Muscle of leg (tissue), 3 donors: ENCODE measurements at regions not wholly inside any gene's neighbourhood (a gene's known extent, or its start where the extent isn't known, plus 50 kb on each side); places are given as distances from the start of the nearest gene placed in this dataset.

Experiments
- DNase-seq: peaks from one replicate; pipeline ENCODE4 v3.0.0; 2013
- H3K27ac ChIP-seq: one replicate; pipeline ENCODE4 v1.5.1; 2013; ENCODE audit warnings: mild to moderate bottlenecking, low read length, control low read depth
- H3K27me3 ChIP-seq: one replicate; pipeline ENCODE4 v1.6.1; 2013; ENCODE audit warnings: low read length; ENCODE audit not compliant: control insufficient read depth, insufficient read depth
- H3K36me3 ChIP-seq: one replicate; pipeline ENCODE4 v1.6.1; 2013; ENCODE audit warnings: low read length; ENCODE audit not compliant: control insufficient read depth, insufficient read depth
- H3K4me1 ChIP-seq: one replicate; pipeline ENCODE4 v1.6.1; 2013; ENCODE audit warnings: low read length; ENCODE audit not compliant: control insufficient read depth, insufficient read depth
- H3K4me3 ChIP-seq: one replicate; pipeline ENCODE4 v1.5.1; 2013; ENCODE audit warnings: low read length, control low read depth
- H3K9me3 ChIP-seq: replicated peaks from 2 replicates; pipeline ENCODE4 v1.6.1; 2013; ENCODE audit warnings: low read depth, low read length; ENCODE audit not compliant: control insufficient read depth
- WGBS: methylation state at CpG from one replicate; pipeline ENCODE4 v1.1.5; 2013; ENCODE audit warnings: missing lambda C conversion rate; ENCODE audit not compliant: insufficient coverage; 5-methylcytosine and 5-hydroxymethylcytosine counted together

DNA sequence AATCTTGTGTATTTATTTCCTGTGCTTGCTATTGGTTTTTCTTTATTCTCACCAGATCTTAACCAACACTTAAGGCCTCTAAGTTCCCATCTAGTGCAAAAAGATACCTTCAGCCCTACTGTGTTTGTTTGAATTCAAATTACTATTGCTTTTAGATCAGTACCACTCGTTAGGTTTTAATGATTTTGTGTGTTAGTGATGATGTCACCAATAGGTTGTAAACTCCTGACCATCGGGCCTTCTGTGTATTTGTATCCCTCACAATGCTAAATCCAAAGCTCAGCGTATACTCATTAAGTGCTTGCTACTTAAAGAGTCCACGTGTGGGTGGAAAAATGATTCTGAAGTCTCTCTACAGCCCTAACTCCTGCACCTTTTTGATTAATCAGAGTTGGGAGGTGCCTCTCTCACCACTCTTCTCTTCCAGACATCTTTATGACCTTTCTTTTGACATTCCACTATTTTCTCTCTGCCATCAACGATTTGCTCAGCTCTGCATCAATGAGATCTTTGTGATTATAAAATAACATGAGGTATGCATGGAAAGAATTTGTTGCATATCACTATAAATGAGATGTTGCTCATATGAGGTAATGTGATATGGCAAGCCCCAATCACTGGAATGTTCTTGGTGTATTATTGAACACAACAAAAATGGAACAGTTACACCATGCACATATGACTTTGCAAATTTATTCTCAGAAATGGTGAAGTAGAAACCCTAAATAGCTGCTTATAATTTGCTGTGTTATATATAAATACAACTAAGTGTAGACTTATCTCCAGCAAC is 55.1 kb upstream of the LAMA2 start:
- WGBS: no CpG with 5 or more reads among the region's 5 CpGs
- Histone ChIP-seq H3K4me1 (no peaks in the 10 kb centered on the region), H3K27ac (no peak overlapping the region), H3K36me3 (no peaks in the 10 kb centered on the region), H3K27me3 (no peaks in the 10 kb centered on the region), H3K9me3 (peaks cover 2% of the 10 kb centered on the region), H3K4me3 (no peak overlapping the region)
- DNase-seq: peak; percentile 40

DNA sequence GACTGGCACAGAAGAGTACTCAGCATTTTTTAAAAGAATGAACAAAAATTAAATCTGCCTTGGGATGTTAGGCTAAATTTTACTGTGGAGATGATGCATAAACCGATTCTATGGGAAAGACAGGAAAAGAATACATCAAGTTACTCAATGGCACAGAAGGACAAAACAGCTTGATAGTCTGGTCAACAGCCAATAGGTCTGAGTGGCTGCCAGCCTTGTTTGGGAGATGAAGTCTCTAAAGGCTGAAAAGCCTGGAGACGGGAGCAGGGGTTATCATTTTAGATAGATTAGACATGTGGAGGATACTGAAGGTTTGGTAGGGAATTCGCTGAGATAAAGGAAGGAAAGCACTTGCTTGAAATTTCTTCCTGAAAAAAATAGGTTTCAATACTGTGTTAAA is 56.3 kb upstream of the LAMA2 start:
- H3K36me3 ChIP-seq: no peaks in the 10 kb centered on the region
- H3K4me1 ChIP-seq: no peaks in the 10 kb centered on the region
- WGBS: 78% methylated on average over 2 of the region's 3 CpGs
- no peak for DNase-seq
- no peak overlapping the region for H3K27ac ChIP-seq
- H3K27me3 ChIP-seq: no peaks in the 10 kb centered on the region
- H3K4me3 ChIP-seq: no peak overlapping the region
- H3K9me3 ChIP-seq: peaks cover 2% of the 10 kb centered on the region

DNA sequence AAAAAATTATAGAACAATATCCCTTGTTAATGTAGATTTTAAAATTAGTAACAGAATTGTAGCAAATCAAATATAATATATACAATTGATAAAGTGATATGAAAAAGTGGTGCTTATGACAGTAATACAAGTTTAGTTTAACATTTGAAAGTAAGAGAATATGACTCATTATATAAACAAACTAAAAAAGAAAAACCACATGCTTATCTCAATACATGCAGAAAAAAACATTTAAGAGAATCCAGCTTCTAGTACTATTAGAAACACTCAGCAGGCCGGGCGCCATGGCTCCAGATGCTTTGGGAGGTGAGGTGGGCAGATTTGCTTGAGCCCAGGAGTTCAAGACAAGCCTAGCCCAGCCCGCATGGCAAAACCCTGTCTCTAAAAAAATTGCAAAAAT is 60.7 kb upstream of the LAMA2 start:
- 97% methylated on average over 3 of the region's 3 CpGs for WGBS
- Histone ChIP-seq H3K4me3 (no peak overlapping the region), H3K9me3 (no peaks in the 10 kb centered on the region), H3K36me3 (no peaks in the 10 kb centered on the region), H3K27ac (no peak overlapping the region), H3K27me3 (no peaks in the 10 kb centered on the region), H3K4me1 (no peaks in the 10 kb centered on the region)
- no peak for DNase-seq

DNA sequence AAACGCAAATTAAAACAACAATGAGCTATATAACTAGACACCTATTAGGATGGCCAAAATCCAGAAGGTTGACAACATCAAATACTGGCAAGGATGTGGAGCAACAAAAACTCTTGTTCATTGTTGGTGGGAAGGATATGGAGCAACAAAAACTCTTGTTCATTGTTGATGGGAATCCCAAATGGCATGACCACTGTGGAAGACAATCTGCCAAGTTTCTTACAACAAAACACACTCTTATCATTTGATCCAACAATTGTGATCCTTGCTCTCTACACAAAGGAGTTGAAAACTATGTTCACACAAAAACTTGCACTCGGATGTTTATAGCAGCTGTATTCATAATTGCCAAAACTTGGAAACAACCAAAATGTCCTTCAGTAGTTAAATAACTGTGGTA is 61.8 kb upstream of the LAMA2 start:
- H3K27me3 ChIP-seq: no peaks in the 10 kb centered on the region
- no peak overlapping the region for H3K4me3 ChIP-seq
- DNase-seq: no peak
- no peak overlapping the region for H3K27ac ChIP-seq
- no peaks in the 10 kb centered on the region for H3K4me1 ChIP-seq
- no peaks in the 10 kb centered on the region for H3K36me3 ChIP-seq
- no peaks in the 10 kb centered on the region for H3K9me3 ChIP-seq
- no CpG with 5 or more reads among the region's 2 CpGs for WGBS

DNA sequence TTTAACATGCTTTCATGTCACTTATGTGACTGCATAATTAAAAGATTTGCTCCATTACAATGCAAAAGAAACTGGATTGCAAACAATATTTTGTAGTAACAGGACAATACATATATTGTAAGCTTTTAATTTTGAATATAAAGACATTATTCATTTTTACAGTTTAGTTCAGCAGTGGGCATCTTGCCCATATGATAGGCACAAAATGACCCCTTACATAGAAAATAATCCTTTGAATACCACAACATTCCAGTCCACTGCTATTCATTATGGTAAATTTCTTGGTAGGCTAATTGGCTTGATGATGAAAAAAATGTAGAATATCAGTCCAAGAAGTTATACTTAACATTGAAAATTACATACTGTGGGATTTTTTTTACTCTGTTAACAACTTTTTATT is 74.1 kb upstream of the LAMA2 start:
- Histone ChIP-seq H3K4me1 (no peaks in the 10 kb centered on the region), H3K4me3 (no peak overlapping the region), H3K36me3 (no peaks in the 10 kb centered on the region), H3K27me3 (no peaks in the 10 kb centered on the region), H3K9me3 (no peaks in the 10 kb centered on the region), H3K27ac (no peak overlapping the region)
- DNase-seq: no peak

DNA sequence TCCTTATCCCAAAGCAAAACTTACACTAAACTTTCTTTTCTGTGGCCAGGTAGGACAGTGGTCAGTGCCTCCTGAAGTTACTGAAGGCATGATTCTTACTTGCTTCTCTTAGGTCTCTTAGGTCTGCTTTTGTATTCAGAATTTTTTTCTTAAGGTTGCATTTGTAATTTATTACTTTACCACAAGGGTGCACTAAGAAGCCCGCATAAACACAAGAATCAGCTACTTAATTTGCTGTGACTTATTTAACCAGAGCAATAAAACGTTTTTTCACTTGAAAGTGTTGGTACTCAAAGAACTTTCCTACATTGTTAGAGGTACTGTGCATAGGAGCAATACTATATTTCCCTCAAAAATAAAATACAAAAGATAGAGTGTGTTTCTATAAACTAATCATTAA is 75.4 kb upstream of the LAMA2 start:
- no CpG with 5 or more reads among the region's 2 CpGs for WGBS
- Histone ChIP-seq H3K4me3 (no peak overlapping the region), H3K27ac (no peak overlapping the region), H3K9me3 (no peaks in the 10 kb centered on the region), H3K4me1 (no peaks in the 10 kb centered on the region), H3K27me3 (no peaks in the 10 kb centered on the region), H3K36me3 (no peaks in the 10 kb centered on the region)
- DNase-seq: peak; percentile 51

DNA sequence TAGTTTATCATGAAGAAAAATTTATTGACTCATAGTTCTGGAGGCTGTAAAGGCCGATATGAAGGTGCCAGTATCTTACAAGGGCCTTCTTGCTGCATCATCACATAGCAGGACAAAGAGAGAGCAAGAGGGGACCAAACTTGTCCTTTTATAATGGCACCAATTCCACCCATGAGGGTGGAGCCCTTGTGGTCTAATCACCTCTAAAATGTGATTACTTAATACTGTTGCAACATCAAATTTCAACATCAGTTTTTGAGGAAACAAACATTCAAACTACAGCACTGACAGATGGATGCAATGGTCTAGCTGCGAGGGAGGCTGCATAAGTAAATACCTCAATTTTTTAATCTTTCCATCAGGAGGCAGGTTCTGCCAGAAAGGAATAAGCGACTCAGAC is 76.7 kb upstream of the LAMA2 start:
- DNase-seq: peak; percentile 37
- H3K27ac ChIP-seq: no peak overlapping the region
- H3K4me3 ChIP-seq: no peak overlapping the region
- no peaks in the 10 kb centered on the region for H3K4me1 ChIP-seq
- no CpG with 5 or more reads among the region's 3 CpGs for WGBS
- no peaks in the 10 kb centered on the region for H3K27me3 ChIP-seq
- no peaks in the 10 kb centered on the region for H3K9me3 ChIP-seq
- no peaks in the 10 kb centered on the region for H3K36me3 ChIP-seq

DNA sequence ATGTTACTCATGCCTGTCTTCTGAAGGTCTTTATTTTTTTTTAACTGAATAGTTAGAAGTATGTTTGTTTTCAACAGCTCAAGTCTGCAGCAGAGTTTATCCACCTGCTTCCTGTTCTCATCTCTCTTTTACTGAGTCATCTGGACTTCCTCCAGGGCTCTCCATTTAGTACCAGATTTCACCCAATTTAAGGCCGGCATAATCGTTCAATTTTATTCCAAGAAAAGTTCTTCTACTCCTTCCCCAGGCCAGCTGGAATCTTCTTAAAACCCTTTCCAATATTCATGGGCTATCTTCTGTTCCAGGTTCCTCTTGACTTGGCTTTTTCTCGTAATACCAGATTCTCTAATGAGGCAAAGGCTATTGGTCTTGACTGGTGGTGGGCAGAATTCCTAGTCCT is 79.0 kb upstream of the LAMA2 start:
- H3K27ac ChIP-seq: no peak overlapping the region
- H3K4me3 ChIP-seq: no peak overlapping the region
- H3K27me3 ChIP-seq: no peaks in the 10 kb centered on the region
- H3K4me1 ChIP-seq: no peaks in the 10 kb centered on the region
- H3K9me3 ChIP-seq: no peaks in the 10 kb centered on the region
- H3K36me3 ChIP-seq: no peaks in the 10 kb centered on the region
- WGBS: 16% methylated on average over 2 of the region's 3 CpGs
- DNase-seq: peak; percentile 22

DNA sequence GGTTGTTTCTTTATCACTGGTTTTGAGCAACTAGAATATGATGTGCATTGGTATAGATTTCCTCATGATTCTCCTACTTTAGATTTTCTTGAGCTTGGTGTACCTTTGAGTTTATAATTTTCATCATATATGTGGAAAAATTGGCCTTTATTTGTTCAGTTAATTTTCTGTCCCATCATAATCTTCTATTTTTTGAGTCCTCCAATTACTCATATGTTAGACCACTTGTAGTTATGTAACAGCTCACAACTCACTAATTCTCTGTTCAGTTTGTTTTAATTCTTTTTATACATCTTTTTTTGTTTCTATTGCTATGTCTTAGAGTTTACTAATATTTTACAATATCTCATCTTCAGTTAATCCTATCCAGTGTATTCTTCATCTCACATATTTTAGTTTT is 81.3 kb upstream of the LAMA2 start:
- no peaks in the 10 kb centered on the region for H3K36me3 ChIP-seq
- no peak overlapping the region for H3K4me3 ChIP-seq
- DNase-seq: no peak
- no peak overlapping the region for H3K27ac ChIP-seq
- no peaks in the 10 kb centered on the region for H3K4me1 ChIP-seq
- H3K27me3 ChIP-seq: no peaks in the 10 kb centered on the region
- no peaks in the 10 kb centered on the region for H3K9me3 ChIP-seq

DNA sequence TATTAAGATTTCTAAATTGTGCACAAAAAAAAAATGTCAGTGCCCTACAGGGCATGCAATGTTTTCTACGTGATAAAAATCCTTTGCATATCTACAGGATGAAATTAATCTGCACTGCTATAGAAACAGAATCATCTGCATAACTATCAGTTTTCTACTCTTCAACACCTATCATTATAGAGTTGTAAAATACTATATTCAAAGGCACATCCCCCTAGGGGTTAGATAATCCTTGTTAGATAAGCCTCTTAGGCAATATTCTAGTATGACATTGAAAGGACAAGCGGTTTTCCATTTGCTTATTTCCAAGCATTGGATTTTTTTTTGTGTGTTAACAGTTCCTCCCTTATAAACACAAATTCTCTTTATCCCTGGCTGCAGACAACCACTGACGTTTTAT is 98.7 kb upstream of the LAMA2 start:
- WGBS: no CpG with 5 or more reads among the region's 3 CpGs
- Histone ChIP-seq H3K9me3 (no peaks in the 10 kb centered on the region), H3K27ac (no peak overlapping the region), H3K4me3 (no peak overlapping the region), H3K27me3 (no peaks in the 10 kb centered on the region), H3K36me3 (no peaks in the 10 kb centered on the region), H3K4me1 (no peaks in the 10 kb centered on the region)
- DNase-seq: no peak

DNA sequence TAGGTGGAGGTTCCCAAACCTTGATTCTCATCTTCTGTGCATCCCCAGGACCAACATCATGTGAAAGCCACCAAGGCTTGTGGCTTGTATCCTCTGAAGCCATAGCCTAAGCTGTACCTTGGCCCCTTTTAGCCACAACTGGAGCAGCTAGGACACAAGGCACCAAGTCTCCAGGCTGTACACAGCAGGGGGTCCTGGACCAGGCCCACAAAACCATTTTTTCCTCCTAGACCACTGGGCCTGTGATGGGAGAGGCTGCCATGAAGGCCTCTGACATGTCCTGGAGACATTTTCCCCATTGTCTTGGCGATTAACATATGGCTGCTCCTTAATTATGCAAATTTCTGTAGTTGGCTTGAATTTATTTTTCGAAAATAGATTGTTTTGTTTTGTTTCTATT is 114.8 kb upstream of the LAMA2 start:
- H3K9me3 ChIP-seq: peaks cover 3% of the 10 kb centered on the region
- WGBS: no CpG with 5 or more reads among the region's 2 CpGs
- H3K4me3 ChIP-seq: no peak overlapping the region
- H3K4me1 ChIP-seq: no peaks in the 10 kb centered on the region
- H3K27me3 ChIP-seq: no peaks in the 10 kb centered on the region
- no peaks in the 10 kb centered on the region for H3K36me3 ChIP-seq
- DNase-seq: no peak
- H3K27ac ChIP-seq: no peak overlapping the region
